OCI-LY7 (cell line): ENCODE measurements at regions not wholly inside any gene's neighbourhood (a gene's known extent, or its start where the extent isn't known, plus 50 kb on each side); places are given as distances from the start of the nearest gene placed in this dataset.

ENCODE experiments used
- EZH2phosphoT487 ChIP-seq: fragments of 200-600 bp; sonication (generic); IDR thresholded peaks from 2 replicates; pipeline ENCODE4 v1.6.1; 2018; ENCODE audit warnings: low read depth, borderline replicate concordance, mild to moderate bottlenecking, mixed run types, antibody characterized with exemption, low read length, moderate library complexity, mixed read lengths
- TF ChIP-seq, protein P1 (sequence below): fragments of 200-600 bp; sonication (generic); conservative IDR thresholded peaks from 2 replicates; pipeline ENCODE4 v1.5.1; 2014; ENCODE audit warnings: mild to moderate bottlenecking, antibody characterized with exemption, low read length, moderate library complexity, mixed read lengths

DNA sequence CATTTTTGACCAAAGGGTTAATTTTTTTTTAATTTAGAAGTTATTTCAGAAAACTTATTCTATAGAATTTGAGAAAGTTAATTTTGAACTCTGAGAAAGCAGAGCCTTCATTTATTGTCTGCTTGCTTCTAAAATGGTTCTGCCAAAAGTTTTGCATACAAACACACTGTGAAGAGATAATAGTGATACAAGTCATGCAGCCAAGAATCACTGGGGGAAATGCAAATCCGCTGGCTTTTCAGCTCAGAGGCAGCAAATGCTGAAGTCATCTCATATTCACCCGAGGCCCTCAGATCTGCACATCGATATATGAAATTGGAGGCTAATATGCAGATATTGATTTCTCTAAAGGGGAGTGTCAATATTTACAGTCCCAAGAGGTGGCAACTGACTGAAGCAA lies 186.2 kb downstream of the KIT start:
- TF ChIP-seq, protein P1, sequence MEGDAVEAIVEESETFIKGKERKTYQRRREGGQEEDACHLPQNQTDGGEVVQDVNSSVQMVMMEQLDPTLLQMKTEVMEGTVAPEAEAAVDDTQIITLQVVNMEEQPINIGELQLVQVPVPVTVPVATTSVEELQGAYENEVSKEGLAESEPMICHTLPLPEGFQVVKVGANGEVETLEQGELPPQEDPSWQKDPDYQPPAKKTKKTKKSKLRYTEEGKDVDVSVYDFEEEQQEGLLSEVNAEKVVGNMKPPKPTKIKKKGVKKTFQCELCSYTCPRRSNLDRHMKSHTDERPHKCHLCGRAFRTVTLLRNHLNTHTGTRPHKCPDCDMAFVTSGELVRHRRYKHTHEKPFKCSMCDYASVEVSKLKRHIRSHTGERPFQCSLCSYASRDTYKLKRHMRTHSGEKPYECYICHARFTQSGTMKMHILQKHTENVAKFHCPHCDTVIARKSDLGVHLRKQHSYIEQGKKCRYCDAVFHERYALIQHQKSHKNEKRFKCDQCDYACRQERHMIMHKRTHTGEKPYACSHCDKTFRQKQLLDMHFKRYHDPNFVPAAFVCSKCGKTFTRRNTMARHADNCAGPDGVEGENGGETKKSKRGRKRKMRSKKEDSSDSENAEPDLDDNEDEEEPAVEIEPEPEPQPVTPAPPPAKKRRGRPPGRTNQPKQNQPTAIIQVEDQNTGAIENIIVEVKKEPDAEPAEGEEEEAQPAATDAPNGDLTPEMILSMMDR: no peak
- no peak for TF ChIP-seq EZH2phosphoT487
